ENCODE measurements at regions not wholly inside any gene's neighbourhood (a gene's known extent, or its start where the extent isn't known, plus 50 kb on each side); places are given as distances from the start of the nearest gene placed in this dataset.

- no peak overlapping the region for H3K27ac ChIP-seq (ENCODE audit: extremely low read depth, low read depth, low read length)
- H3K36me3 ChIP-seq (ENCODE audit: control insufficient read depth in 2 of 2, insufficient read depth in 1 of 2, low read length in 2 of 2): no peaks in the 10 kb centered on the region
- H3K4me3 ChIP-seq (ENCODE audit: low read depth, low read length): no peak overlapping the region
- POLR2A ChIA-PET: no interaction called here
- H3K4me1 ChIP-seq (ENCODE audit: control insufficient read depth, insufficient read depth, low read length): no peaks in the 10 kb centered on the region
- CTCF ChIA-PET: interaction anchor here (0.6 kb wide), 1 partner anchor 8 kb away, joined by 3 read pairs; no protein-coding TSS in a partner anchor
- H3K9me3 ChIP-seq (ENCODE audit: control insufficient read depth, insufficient read depth, low read depth, low read length): no peaks in the 10 kb centered on the region
- TF ChIP-seq ZBTB21 (tag by site-specific recombination; IDR thresholded peaks at IDR 0.05) (no peak), ZNF558 (tag by site-specific recombination; IDR thresholded peaks at IDR 0.05) (no peak)
Observed at GRCh38 chr20:39132511-39132910, 170.4 kb downstream of the DHX35 start.

- Histone ChIP-seq H3K36me3 (ENCODE audit: control insufficient read depth in 2 of 2, insufficient read depth in 1 of 2, low read length in 2 of 2) (no peaks in the 10 kb centered on the region), H3K27ac (ENCODE audit: extremely low read depth, low read depth, low read length) (no peak overlapping the region), H3K9me3 (ENCODE audit: control insufficient read depth, insufficient read depth, low read depth, low read length) (no peaks in the 10 kb centered on the region), H3K4me3 (ENCODE audit: low read depth, low read length) (no peak overlapping the region), H3K4me1 (ENCODE audit: control insufficient read depth, insufficient read depth, low read length) (no peaks in the 10 kb centered on the region)
- CTCF ChIA-PET: interaction anchor here (0.6 to 1.1 kb wide), 3 partner anchors 8 to 18 kb away, joined by 3 to 4 read pairs (median 3); no protein-coding TSS in a partner anchor
- no peak for TF ChIP-seq IKZF3 (tag by site-specific recombination; IDR thresholded peaks at IDR 0.05)
- TF ChIP-seq ZNF132 (tag by site-specific recombination; IDR thresholded peaks at IDR 0.05; ENCODE audit: borderline replicate concordance): no peak
- TF ChIP-seq, protein P1, sequence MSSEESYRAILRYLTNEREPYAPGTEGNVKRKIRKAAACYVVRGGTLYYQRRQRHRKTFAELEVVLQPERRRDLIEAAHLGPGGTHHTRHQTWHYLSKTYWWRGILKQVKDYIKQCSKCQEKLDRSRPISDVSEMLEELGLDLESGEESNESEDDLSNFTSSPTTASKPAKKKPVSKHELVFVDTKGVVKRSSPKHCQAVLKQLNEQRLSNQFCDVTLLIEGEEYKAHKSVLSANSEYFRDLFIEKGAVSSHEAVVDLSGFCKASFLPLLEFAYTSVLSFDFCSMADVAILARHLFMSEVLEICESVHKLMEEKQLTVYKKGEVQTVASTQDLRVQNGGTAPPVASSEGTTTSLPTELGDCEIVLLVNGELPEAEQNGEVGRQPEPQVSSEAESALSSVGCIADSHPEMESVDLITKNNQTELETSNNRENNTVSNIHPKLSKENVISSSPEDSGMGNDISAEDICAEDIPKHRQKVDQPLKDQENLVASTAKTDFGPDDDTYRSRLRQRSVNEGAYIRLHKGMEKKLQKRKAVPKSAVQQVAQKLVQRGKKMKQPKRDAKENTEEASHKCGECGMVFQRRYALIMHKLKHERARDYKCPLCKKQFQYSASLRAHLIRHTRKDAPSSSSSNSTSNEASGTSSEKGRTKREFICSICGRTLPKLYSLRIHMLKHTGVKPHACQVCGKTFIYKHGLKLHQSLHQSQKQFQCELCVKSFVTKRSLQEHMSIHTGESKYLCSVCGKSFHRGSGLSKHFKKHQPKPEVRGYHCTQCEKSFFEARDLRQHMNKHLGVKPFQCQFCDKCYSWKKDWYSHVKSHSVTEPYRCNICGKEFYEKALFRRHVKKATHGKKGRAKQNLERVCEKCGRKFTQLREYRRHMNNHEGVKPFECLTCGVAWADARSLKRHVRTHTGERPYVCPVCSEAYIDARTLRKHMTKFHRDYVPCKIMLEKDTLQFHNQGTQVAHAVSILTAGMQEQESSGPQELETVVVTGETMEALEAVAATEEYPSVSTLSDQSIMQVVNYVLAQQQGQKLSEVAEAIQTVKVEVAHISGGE (tag by site-specific recombination; conservative IDR thresholded peaks at IDR 0.05; ENCODE audit: low read depth): no peak
- no peak for TF ChIP-seq ZNF112 (tag by site-specific recombination; IDR thresholded peaks at IDR 0.05)
- TF ChIP-seq GLI4 (tag by site-specific recombination; IDR thresholded peaks at IDR 0.05): no peak
- TF ChIP-seq ZNF248 (tag by site-specific recombination; IDR thresholded peaks at IDR 0.05): no peak
- TF ChIP-seq FEZF1 (tag by site-specific recombination; IDR thresholded peaks at IDR 0.05): no peak
- no peak for TF ChIP-seq ZNF302 (tag by site-specific recombination; IDR thresholded peaks at IDR 0.05; ENCODE audit: low read depth)
- TF ChIP-seq ZSCAN23 (tag by site-specific recombination; IDR thresholded peaks at IDR 0.05): no peak
- TF ChIP-seq ZNF133 (tag by site-specific recombination; IDR thresholded peaks at IDR 0.05): no peak
- no peak for TF ChIP-seq PRDM1 (tag by site-specific recombination; IDR thresholded peaks at IDR 0.05)
- no peak for TF ChIP-seq ZNF830 (tag by site-specific recombination; IDR thresholded peaks at IDR 0.05; ENCODE audit: low read depth)
- TF ChIP-seq, protein P2, sequence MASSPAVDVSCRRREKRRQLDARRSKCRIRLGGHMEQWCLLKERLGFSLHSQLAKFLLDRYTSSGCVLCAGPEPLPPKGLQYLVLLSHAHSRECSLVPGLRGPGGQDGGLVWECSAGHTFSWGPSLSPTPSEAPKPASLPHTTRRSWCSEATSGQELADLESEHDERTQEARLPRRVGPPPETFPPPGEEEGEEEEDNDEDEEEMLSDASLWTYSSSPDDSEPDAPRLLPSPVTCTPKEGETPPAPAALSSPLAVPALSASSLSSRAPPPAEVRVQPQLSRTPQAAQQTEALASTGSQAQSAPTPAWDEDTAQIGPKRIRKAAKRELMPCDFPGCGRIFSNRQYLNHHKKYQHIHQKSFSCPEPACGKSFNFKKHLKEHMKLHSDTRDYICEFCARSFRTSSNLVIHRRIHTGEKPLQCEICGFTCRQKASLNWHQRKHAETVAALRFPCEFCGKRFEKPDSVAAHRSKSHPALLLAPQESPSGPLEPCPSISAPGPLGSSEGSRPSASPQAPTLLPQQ (tag by site-specific recombination; IDR thresholded peaks at IDR 0.05): no peak
- TF ChIP-seq ZNF791 (tag by site-specific recombination; IDR thresholded peaks at IDR 0.05): no peak
- TF ChIP-seq, protein P3, sequence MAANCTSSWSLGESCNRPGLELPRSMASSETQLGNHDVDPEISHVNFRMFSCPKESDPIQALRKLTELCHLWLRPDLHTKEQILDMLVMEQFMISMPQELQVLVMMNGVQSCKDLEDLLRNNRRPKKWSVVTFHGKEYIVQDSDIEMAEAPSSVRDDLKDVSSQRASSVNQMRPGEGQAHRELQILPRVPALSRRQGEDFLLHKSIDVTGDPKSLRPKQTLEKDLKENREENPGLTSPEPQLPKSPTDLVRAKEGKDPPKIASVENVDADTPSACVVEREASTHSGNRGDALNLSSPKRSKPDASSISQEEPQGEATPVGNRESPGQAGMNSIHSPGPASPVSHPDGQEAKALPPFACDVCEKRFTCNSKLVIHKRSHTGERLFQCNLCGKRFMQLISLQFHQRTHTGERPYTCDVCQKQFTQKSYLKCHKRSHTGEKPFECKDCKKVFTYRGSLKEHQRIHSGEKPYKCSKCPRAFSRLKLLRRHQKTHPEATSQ (tag by site-specific recombination; IDR thresholded peaks at IDR 0.05): no peak
- no peak for TF ChIP-seq SETDB1 (IDR thresholded peaks at IDR 0.05; ENCODE audit: insufficient read length, low read length)
- TF ChIP-seq HOXA7 (CRISPR knock-in tag; IDR thresholded peaks at IDR 0.05; ENCODE audit: borderline replicate concordance): no peak
- TF ChIP-seq ZNF24 (tag by site-specific recombination; IDR thresholded peaks at IDR 0.05): no peak
- no peak for TF ChIP-seq SP2 (tag by site-specific recombination; IDR thresholded peaks at IDR 0.05)
- POLR2A ChIA-PET: no interaction called here
Observed at GRCh38 chr20:39132093-39132492, 169.9 kb downstream of the DHX35 start.

All from HEK293 (cell line).